Vagina (tissue), 2 donors: ENCODE measurements at regions not wholly inside any gene's neighbourhood (a gene's known extent, or its start where the extent isn't known, plus 50 kb on each side); places are given as distances from the start of the nearest gene placed in this dataset.

Experiments used
- CTCF ChIP-seq, 3 experiments: fragments of 450-650 bp in 2 of 3; fragments of 200-600 bp in 1 of 3; sonication (generic) in 1 of 3; IDR thresholded peaks; one replicate each; pipeline ENCODE4 v1.5.1; 2017 to 2019; ENCODE audit warnings: antibody characterized with exemption in 3 of 3, mild to moderate bottlenecking in 2 of 3, moderate library complexity in 2 of 3
- POLR2A ChIP-seq, 2 donors: fragments of 450-650 bp; IDR thresholded peaks; one replicate each; pipeline ENCODE4 v1.6.1; 2017; ENCODE audit warnings: antibody characterized with exemption in 2 of 2, mild to moderate bottlenecking in 2 of 2, moderate library complexity in 2 of 2
- POLR2AphosphoS5 ChIP-seq, 2 donors: sonication (generic); formaldehyde crosslinking; IDR thresholded peaks; one replicate each; pipeline ENCODE4 v1.9.0; 2017; ENCODE audit warnings: antibody characterized with exemption in 2 of 2, mild to moderate bottlenecking in 2 of 2, low read depth in 1 of 2; ENCODE audit not compliant: insufficient read depth in 1 of 2

DNA sequence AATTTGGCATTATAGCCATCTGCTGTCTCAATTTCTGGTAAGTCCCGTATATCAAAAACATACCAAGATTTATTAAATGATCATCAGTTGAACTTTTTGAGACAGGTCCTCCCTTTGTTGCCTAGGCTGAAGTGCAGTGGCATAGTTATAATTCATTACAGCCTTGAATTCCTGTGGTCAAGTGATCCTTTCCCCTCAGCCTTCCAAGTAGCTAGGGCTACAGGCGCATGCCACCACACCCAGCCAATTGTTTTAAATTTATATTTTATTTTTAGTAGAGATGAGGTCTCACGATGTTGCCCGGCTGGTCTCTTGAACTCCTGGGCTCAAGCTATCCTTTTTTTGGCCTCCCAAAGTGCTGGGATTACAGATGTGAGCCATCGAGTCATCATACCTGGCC, 418.9 kb downstream of the ARHGEF28 start:
- TF ChIP-seq POLR2A (IDR thresholded peaks at IDR 0.05) (no peak), CTCF (IDR thresholded peaks at IDR 0.05) (no peak), POLR2AphosphoS5 (IDR thresholded peaks at IDR 0.05; ENCODE audit: insufficient read depth in 1 of 2, low read depth in 1 of 2) (no peak)
